Bronchial epithelial cell (primary cell): ENCODE measurements at regions not wholly inside any gene's neighbourhood (a gene's known extent, or its start where the extent isn't known, plus 50 kb on each side); places are given as distances from the start of the nearest gene placed in this dataset.

Source experiments
- DNase-seq: peaks from one replicate; pipeline ENCODE4 v3.0.0-alpha.2; 2010; ENCODE audit warnings: low read depth
- FAIRE-seq: peaks from 2 replicates; lab custom pipeline; 2011; peaks lifted over from hg19 to GRCh38; lab: Jason Lieb, UNC
- H3K27me3 ChIP-seq: 2 replicates; pipeline ENCODE4 v1.5.1; 2011; ENCODE audit warnings: low read length; ENCODE audit not compliant: control insufficient read depth, insufficient read depth
- H3K36me3 ChIP-seq: 2 replicates; pipeline ENCODE4 v1.5.1; 2011; ENCODE audit warnings: low read length; ENCODE audit not compliant: control insufficient read depth, insufficient read depth
- H3K4me3 ChIP-seq: 2 replicates; pipeline ENCODE4 v1.5.1; 2011; ENCODE audit warnings: mild to moderate bottlenecking, low read depth, low read length, control low read depth
- TF ChIP-seq, protein P1 (sequence below): IDR thresholded peaks from 2 replicates; pipeline ENCODE4 v1.5.1; 2011; ENCODE audit warnings: mild to moderate bottlenecking, moderate library complexity, low read length, control low read depth, inconsistent platforms; ENCODE audit not compliant: insufficient read depth, severe bottlenecking

DNA sequence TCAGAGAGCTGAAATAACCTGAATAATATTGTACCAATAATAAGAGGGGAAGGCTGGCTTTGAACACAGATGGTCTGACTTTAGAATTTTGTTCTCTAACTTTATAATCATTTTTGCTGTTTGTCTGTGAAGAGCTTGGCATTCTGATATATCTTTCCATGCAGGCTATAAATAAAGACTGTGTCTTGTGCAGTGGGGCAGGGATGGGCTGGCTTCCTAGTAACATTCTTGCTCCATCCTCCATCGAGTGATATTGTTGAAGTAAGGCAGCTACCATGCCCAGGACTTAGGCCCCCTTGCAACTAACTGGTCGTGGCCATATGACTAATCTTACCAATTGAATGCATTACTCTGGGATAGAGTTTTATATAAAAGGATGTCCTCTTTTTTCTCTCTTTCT lies 234.7 kb upstream of the IRX3 start:
- Histone ChIP-seq H3K36me3 (no peaks in the 10 kb centered on the region), H3K27me3 (no peaks in the 10 kb centered on the region), H3K4me3 (no peak overlapping the region)
- TF ChIP-seq, protein P1, sequence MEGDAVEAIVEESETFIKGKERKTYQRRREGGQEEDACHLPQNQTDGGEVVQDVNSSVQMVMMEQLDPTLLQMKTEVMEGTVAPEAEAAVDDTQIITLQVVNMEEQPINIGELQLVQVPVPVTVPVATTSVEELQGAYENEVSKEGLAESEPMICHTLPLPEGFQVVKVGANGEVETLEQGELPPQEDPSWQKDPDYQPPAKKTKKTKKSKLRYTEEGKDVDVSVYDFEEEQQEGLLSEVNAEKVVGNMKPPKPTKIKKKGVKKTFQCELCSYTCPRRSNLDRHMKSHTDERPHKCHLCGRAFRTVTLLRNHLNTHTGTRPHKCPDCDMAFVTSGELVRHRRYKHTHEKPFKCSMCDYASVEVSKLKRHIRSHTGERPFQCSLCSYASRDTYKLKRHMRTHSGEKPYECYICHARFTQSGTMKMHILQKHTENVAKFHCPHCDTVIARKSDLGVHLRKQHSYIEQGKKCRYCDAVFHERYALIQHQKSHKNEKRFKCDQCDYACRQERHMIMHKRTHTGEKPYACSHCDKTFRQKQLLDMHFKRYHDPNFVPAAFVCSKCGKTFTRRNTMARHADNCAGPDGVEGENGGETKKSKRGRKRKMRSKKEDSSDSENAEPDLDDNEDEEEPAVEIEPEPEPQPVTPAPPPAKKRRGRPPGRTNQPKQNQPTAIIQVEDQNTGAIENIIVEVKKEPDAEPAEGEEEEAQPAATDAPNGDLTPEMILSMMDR, result no peak
- no peak for FAIRE-seq
- no peak for DNase-seq

DNA sequence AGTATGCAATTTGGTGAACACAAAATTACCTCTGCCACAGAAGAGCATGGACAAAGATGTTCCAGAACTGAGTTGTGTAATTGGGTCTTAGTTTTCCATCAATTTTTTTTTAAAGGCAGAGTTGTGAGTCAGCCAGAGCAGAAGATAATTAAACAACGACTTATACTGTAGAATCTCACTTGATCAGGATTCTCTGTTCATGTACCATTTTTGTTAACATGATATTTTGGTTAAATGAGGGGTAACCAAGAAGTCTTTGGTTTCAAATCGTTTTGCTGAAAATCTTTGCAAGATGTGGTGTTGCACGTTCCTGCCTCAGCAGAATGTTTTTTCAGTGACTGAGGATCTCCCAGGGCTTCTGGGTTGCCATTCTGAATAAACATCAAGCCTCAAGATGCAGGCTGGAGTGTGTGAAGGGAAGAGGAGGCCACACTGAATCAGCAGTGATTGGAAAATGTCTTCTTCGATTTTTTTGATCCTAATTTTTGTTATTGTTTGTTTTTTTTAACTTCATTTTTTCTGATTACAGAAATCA lies 232.6 kb upstream of the IRX3 start:
- Histone ChIP-seq H3K27me3 (no peaks in the 10 kb centered on the region), H3K4me3 (no peak overlapping the region), H3K36me3 (no peaks in the 10 kb centered on the region)
- TF ChIP-seq, protein P1, result no peak
- no peak for DNase-seq
- FAIRE-seq, result no peak

DNA sequence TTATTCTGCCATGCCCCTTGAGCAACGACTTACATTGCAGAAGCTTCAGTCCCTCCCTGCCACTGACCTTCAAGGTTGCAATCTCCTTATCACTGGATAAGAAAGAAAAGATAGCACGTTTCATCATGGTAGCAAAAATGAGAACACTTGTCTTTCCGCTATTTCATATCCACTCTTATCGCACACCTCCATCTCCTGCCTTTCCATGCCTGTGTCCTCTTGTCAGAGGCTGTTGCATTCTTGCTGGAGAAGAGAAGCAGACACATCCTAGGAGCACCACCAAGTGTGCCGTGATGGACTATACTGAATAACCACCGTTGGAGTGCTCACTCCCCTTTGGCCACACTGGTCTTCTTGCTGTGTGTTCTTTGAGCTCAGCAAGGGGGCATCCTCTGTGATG lies 230.6 kb upstream of the IRX3 start:
- Histone ChIP-seq H3K4me3 (no peak overlapping the region), H3K36me3 (no peaks in the 10 kb centered on the region), H3K27me3 (no peaks in the 10 kb centered on the region)
- DNase-seq, result no peak
- TF ChIP-seq, protein P1, result no peak
- FAIRE-seq, result no peak

GRCh38 chr16:54512467-54512995 lies 225.9 kb upstream of the IRX3 start:
- Histone ChIP-seq H3K27me3 (no peaks in the 10 kb centered on the region), H3K36me3 (no peaks in the 10 kb centered on the region), H3K4me3 (no peak overlapping the region)
- TF ChIP-seq, protein P1, result no peak
- DNase-seq (no peak), FAIRE-seq (no peak)

DNA sequence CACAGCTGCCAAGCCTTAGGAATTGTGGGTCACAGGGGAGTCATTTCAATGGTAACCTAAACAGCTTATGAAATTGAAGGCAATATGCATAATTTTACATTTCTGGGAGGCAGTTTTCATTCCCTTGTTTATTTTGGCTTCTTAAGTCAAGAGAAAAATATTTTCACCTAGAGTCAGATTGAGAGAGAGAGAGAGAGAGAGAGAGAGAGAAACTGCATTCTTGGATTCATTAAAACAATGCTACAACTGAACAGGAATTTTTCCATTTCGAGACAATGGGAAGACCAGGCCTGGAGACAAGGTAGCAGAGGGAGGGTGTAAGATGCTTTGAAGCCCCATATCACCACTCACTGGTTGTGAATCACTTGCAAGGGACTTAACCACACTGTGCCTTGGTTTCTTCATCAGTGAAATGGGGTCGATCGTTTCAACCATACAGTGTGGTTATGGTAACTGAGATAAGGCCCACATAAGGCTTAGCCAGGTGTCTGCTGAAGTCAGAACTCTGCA lies 224.7 kb upstream of the IRX3 start:
- no peaks in the 10 kb centered on the region for H3K36me3 ChIP-seq
- FAIRE-seq, result no peak
- TF ChIP-seq, protein P1, result no peak
- H3K4me3 ChIP-seq, result no peak overlapping the region
- no peak for DNase-seq
- peaks cover 5% of the 10 kb centered on the region for H3K27me3 ChIP-seq

GRCh38 chr16:54510685-54511221 lies 224.2 kb upstream of the IRX3 start:
- Histone ChIP-seq H3K27me3 (peaks cover 6% of the 10 kb centered on the region), H3K4me3 (no peak overlapping the region), H3K36me3 (no peaks in the 10 kb centered on the region)
- TF ChIP-seq, protein P1, result no peak
- DNase-seq (no peak), FAIRE-seq (no peak)
